ENCODE measurements at regions not wholly inside any gene's neighbourhood (a gene's known extent, or its start where the extent isn't known, plus 50 kb on each side); places are given as distances from the start of the nearest gene placed in this dataset.

GRCh38 chr9:79143211-79143610 lies 428.6 kb upstream of the TLE4 start:
- no peak for DNase-seq (ENCODE audit: low spot score)
- in situ Hi-C loops (cut with MboI; ENCODE audit: low sequenced_read_pairs, unreplicated experiment): no loop called here
- no peak for TF ChIP-seq CTCF (IDR thresholded peaks at IDR 0.05; ENCODE audit: borderline replicate concordance, control extremely low read depth, extremely low read depth, insufficient read depth, missing control alignments)

- in situ Hi-C loops (cut with MboI; ENCODE audit: low sequenced_read_pairs, unreplicated experiment): no loop called here
- no peak for DNase-seq (ENCODE audit: low spot score)
- no peak for TF ChIP-seq CTCF (IDR thresholded peaks at IDR 0.05; ENCODE audit: borderline replicate concordance, control extremely low read depth, extremely low read depth, insufficient read depth, missing control alignments)
These were observed 426.3 kb upstream of the TLE4 start for GRCh38 chr9:79145442-79145841.

GRCh38 chr9:79149585-79149984 lies 422.2 kb upstream of the TLE4 start:
- no peak for DNase-seq (ENCODE audit: low spot score)
- in situ Hi-C loops (cut with MboI; ENCODE audit: low sequenced_read_pairs, unreplicated experiment): no loop called here
- no peak for TF ChIP-seq CTCF (IDR thresholded peaks at IDR 0.05; ENCODE audit: borderline replicate concordance, control extremely low read depth, extremely low read depth, insufficient read depth, missing control alignments)

- in situ Hi-C loops (cut with MboI; ENCODE audit: low sequenced_read_pairs, unreplicated experiment): no loop called here
- TF ChIP-seq CTCF (IDR thresholded peaks at IDR 0.05; ENCODE audit: borderline replicate concordance, control extremely low read depth, extremely low read depth, insufficient read depth, missing control alignments): no peak
- DNase-seq (ENCODE audit: low spot score): no peak
These were observed 420.0 kb upstream of the TLE4 start for GRCh38 chr9:79151791-79152190.

GRCh38 chr9:79152306-79152705 lies 419.5 kb upstream of the TLE4 start:
- no peak for TF ChIP-seq CTCF (IDR thresholded peaks at IDR 0.05; ENCODE audit: borderline replicate concordance, control extremely low read depth, extremely low read depth, insufficient read depth, missing control alignments)
- in situ Hi-C loops (cut with MboI; ENCODE audit: low sequenced_read_pairs, unreplicated experiment): no loop called here
- DNase-seq (ENCODE audit: low spot score): no peak

GRCh38 chr9:79154806-79155205 lies 417.0 kb upstream of the TLE4 start:
- no peak for TF ChIP-seq CTCF (IDR thresholded peaks at IDR 0.05; ENCODE audit: borderline replicate concordance, control extremely low read depth, extremely low read depth, insufficient read depth, missing control alignments)
- in situ Hi-C loops (cut with MboI; ENCODE audit: low sequenced_read_pairs, unreplicated experiment): no loop called here
- no peak for DNase-seq (ENCODE audit: low spot score)

- in situ Hi-C loops (cut with MboI; ENCODE audit: low sequenced_read_pairs, unreplicated experiment): no loop called here
- no peak for DNase-seq (ENCODE audit: low spot score)
- no peak for TF ChIP-seq CTCF (IDR thresholded peaks at IDR 0.05; ENCODE audit: borderline replicate concordance, control extremely low read depth, extremely low read depth, insufficient read depth, missing control alignments)
These were observed 416.5 kb upstream of the TLE4 start for GRCh38 chr9:79155308-79155707.
